ENCODE measurements at regions not wholly inside any gene's neighbourhood (a gene's known extent, or its start where the extent isn't known, plus 50 kb on each side); places are given as distances from the start of the nearest gene placed in this dataset.

DNA sequence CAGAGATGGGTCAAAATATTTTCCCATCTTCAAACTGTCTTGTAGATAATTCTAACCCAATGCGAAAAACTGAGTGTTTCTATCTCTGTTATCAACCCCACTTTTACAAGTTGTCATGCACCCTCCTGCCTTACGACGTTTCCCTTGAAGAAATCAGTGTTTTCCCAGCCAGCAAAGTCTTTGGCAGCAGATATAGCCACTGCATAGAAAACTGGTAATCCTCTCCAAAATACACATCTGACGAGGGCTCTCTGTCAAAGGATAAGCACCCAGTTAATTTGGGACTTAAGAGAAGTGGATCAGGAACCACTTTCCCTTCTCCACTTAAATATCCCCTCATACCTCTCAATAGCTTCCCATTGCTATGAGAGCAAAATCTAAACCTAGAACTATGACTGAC, 351.9 kb upstream of the MIR17HG start:
- Histone ChIP-seq H3K36me3 (ENCODE audit: insufficient read depth, low read length) (no peaks in the 10 kb centered on the region), H2AFZ (ENCODE audit: low read length) (no peak overlapping the region), H4K20me1 (ENCODE audit: insufficient read depth, low read length) (no peaks in the 10 kb centered on the region), H3K9me3 (ENCODE audit: low read depth, low read length) (no peaks in the 10 kb centered on the region), H3K79me2 (ENCODE audit: insufficient read depth, low read length) (no peaks in the 10 kb centered on the region), H3K4me1 (ENCODE audit: insufficient read depth, low read length) (no peaks in the 10 kb centered on the region), H3K4me2 (ENCODE audit: insufficient read depth, low read length) (no peak overlapping the region), H3K27ac (ENCODE audit: low read depth, low read length) (no peak overlapping the region), H3K27me3 (ENCODE audit: insufficient read depth, low read length) (no peaks in the 10 kb centered on the region), H3K4me3 (ENCODE audit: insufficient read depth, low read length) (no peak overlapping the region)
- TF ChIP-seq CTCF (IDR thresholded peaks at IDR 0.05; ENCODE audit: extremely low read depth, low read depth, low read length), result no peak
- no peak for DNase-seq (ENCODE audit: insufficient read length, low spot score, missing footprints)

GRCh38 chr13:90997951-90998350, 349.5 kb upstream of the MIR17HG start:
- no peaks in the 10 kb centered on the region for H3K79me2 ChIP-seq (ENCODE audit: insufficient read depth, low read length)
- H3K4me1 ChIP-seq (ENCODE audit: insufficient read depth, low read length), result no peaks in the 10 kb centered on the region
- no peak for DNase-seq (ENCODE audit: insufficient read length, low spot score, missing footprints)
- TF ChIP-seq CTCF (IDR thresholded peaks at IDR 0.05; ENCODE audit: extremely low read depth, low read depth, low read length), result no peak
- H4K20me1 ChIP-seq (ENCODE audit: insufficient read depth, low read length), result no peaks in the 10 kb centered on the region
- no peaks in the 10 kb centered on the region for H3K36me3 ChIP-seq (ENCODE audit: insufficient read depth, low read length)
- H2AFZ ChIP-seq (ENCODE audit: low read length), result no peak overlapping the region
- no peak overlapping the region for H3K4me2 ChIP-seq (ENCODE audit: insufficient read depth, low read length)
- no peak overlapping the region for H3K27ac ChIP-seq (ENCODE audit: low read depth, low read length)
- no peaks in the 10 kb centered on the region for H3K27me3 ChIP-seq (ENCODE audit: insufficient read depth, low read length)
- no peak overlapping the region for H3K4me3 ChIP-seq (ENCODE audit: insufficient read depth, low read length)
- no peaks in the 10 kb centered on the region for H3K9me3 ChIP-seq (ENCODE audit: low read depth, low read length)

DNA sequence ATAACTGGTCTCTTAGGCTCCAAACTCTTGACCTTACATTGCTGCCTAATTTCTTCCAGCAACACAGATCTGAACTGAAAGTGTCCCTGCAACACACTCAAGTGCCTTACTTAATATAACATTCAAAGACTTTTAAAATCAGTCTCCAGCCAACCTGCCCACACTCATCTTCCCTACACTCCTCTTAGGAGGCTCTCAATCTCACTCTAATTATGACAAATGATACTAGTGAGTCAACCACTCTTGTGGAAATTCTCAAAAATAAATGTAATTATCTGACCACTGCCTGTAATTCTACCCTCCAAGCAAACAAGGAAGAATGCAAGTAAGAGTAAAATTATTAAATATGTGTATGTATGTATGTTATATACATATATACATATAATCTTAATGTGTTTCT, 348.1 kb upstream of the MIR17HG start:
- DNase-seq (ENCODE audit: insufficient read length, low spot score, missing footprints), result no peak
- no peaks in the 10 kb centered on the region for H3K27me3 ChIP-seq (ENCODE audit: insufficient read depth, low read length)
- H3K9me3 ChIP-seq (ENCODE audit: low read depth, low read length), result peaks cover 4% of the 10 kb centered on the region
- no peaks in the 10 kb centered on the region for H3K36me3 ChIP-seq (ENCODE audit: insufficient read depth, low read length)
- no peak for TF ChIP-seq CTCF (IDR thresholded peaks at IDR 0.05; ENCODE audit: extremely low read depth, low read depth, low read length)
- no peaks in the 10 kb centered on the region for H3K79me2 ChIP-seq (ENCODE audit: insufficient read depth, low read length)
- H3K4me1 ChIP-seq (ENCODE audit: insufficient read depth, low read length), result no peaks in the 10 kb centered on the region
- H3K4me2 ChIP-seq (ENCODE audit: insufficient read depth, low read length), result no peak overlapping the region
- no peak overlapping the region for H2AFZ ChIP-seq (ENCODE audit: low read length)
- no peaks in the 10 kb centered on the region for H4K20me1 ChIP-seq (ENCODE audit: insufficient read depth, low read length)
- no peak overlapping the region for H3K27ac ChIP-seq (ENCODE audit: low read depth, low read length)
- no peak overlapping the region for H3K4me3 ChIP-seq (ENCODE audit: insufficient read depth, low read length)

GRCh38 chr13:91001371-91001770, 346.1 kb upstream of the MIR17HG start:
- DNase-seq (ENCODE audit: insufficient read length, low spot score, missing footprints), result no peak
- Histone ChIP-seq H3K4me1 (ENCODE audit: insufficient read depth, low read length) (no peaks in the 10 kb centered on the region), H3K27me3 (ENCODE audit: insufficient read depth, low read length) (no peaks in the 10 kb centered on the region), H3K36me3 (ENCODE audit: insufficient read depth, low read length) (no peaks in the 10 kb centered on the region), H3K4me3 (ENCODE audit: insufficient read depth, low read length) (no peak overlapping the region), H4K20me1 (ENCODE audit: insufficient read depth, low read length) (no peaks in the 10 kb centered on the region), H2AFZ (ENCODE audit: low read length) (no peak overlapping the region), H3K79me2 (ENCODE audit: insufficient read depth, low read length) (no peaks in the 10 kb centered on the region), H3K4me2 (ENCODE audit: insufficient read depth, low read length) (no peak overlapping the region), H3K27ac (ENCODE audit: low read depth, low read length) (no peak overlapping the region), H3K9me3 (ENCODE audit: low read depth, low read length) (peaks cover 4% of the 10 kb centered on the region)
- TF ChIP-seq CTCF (IDR thresholded peaks at IDR 0.05; ENCODE audit: extremely low read depth, low read depth, low read length), result no peak

Data from osteoblast (primary cell).